HUES6 (cell line): ENCODE measurements at regions not wholly inside any gene's neighbourhood (a gene's known extent, or its start where the extent isn't known, plus 50 kb on each side); places are given as distances from the start of the nearest gene placed in this dataset.
"Not testable (repeated sequence)": the region's sequence is repeated elsewhere in the genome, so short reads cannot be mapped to it uniquely, and the experiment has no call there.

Source experiments
- H3K27ac ChIP-seq: 2 replicates; pipeline ENCODE4 v1.7.0; 2013; ENCODE audit warnings: low read depth, mild to moderate bottlenecking, low read length, inconsistent platforms
- H3K27me3 ChIP-seq: 2 replicates; pipeline ENCODE4 v1.6.1; 2013; ENCODE audit warnings: low read length; ENCODE audit not compliant: control insufficient read depth, insufficient read depth
- H3K36me3 ChIP-seq: 2 replicates; pipeline ENCODE4 v1.6.1; 2013; ENCODE audit warnings: low read length; ENCODE audit not compliant: control insufficient read depth, insufficient read depth
- H3K4me1 ChIP-seq: 2 replicates; pipeline ENCODE4 v1.6.1; 2013; ENCODE audit warnings: low read length; ENCODE audit not compliant: control insufficient read depth, insufficient read depth
- H3K4me3 ChIP-seq: 2 replicates; pipeline ENCODE4 v1.5.1; 2013; ENCODE audit warnings: low read depth, low read length
- H3K9ac ChIP-seq: one replicate; pipeline ENCODE4 v1.6.1; 2013; ENCODE audit warnings: mild to moderate bottlenecking, low read length
- H3K9me3 ChIP-seq: 2 replicates; pipeline ENCODE4 v1.6.1; 2013; ENCODE audit warnings: low read depth, low read length; ENCODE audit not compliant: control insufficient read depth, insufficient read depth

GRCh38 chr5:174571662-174572397, 152.6 kb upstream of the MSX2 start:
- no peaks in the 10 kb centered on the region for H3K27me3 ChIP-seq
- H3K4me1 ChIP-seq = peaks cover 15% of the 10 kb centered on the region; the same call in 1 of the 2 replicates
- H3K9me3 ChIP-seq = no peaks in the 10 kb centered on the region
- no peaks in the 10 kb centered on the region for H3K36me3 ChIP-seq
- no peak overlapping the region for H3K4me3 ChIP-seq
- no peak overlapping the region for H3K27ac ChIP-seq
- H3K9ac ChIP-seq = no peak overlapping the region

- no peaks in the 10 kb centered on the region for H3K27me3 ChIP-seq
- H3K9ac ChIP-seq = no peak overlapping the region
- H3K27ac ChIP-seq = no peak overlapping the region
- no peaks in the 10 kb centered on the region for H3K9me3 ChIP-seq
- peaks cover 15% of the 10 kb centered on the region; the same call in 1 of the 2 replicates for H3K4me1 ChIP-seq
- H3K36me3 ChIP-seq = no peaks in the 10 kb centered on the region
- no peak overlapping the region for H3K4me3 ChIP-seq
These were observed 151.8 kb upstream of the MSX2 start for GRCh38 chr5:174572591-174572990.

GRCh38 chr5:174573221-174573994, 151.0 kb upstream of the MSX2 start:
- H3K4me1 ChIP-seq = peaks cover 15% of the 10 kb centered on the region; the same call in 1 of the 2 replicates
- H3K27me3 ChIP-seq = no peaks in the 10 kb centered on the region
- no peaks in the 10 kb centered on the region for H3K9me3 ChIP-seq
- no peak overlapping the region for H3K4me3 ChIP-seq
- H3K9ac ChIP-seq = no peak overlapping the region
- no peak overlapping the region for H3K27ac ChIP-seq
- H3K36me3 ChIP-seq = no peaks in the 10 kb centered on the region

- no peak overlapping the region for H3K4me3 ChIP-seq
- no peaks in the 10 kb centered on the region for H3K27me3 ChIP-seq
- H3K9ac ChIP-seq = no peak overlapping the region
- H3K4me1 ChIP-seq = peaks cover 15% of the 10 kb centered on the region; the same call in 1 of the 2 replicates
- no peaks in the 10 kb centered on the region for H3K9me3 ChIP-seq
- H3K27ac ChIP-seq = no peak overlapping the region
- H3K36me3 ChIP-seq = no peaks in the 10 kb centered on the region
These were observed 149.3 kb upstream of the MSX2 start for GRCh38 chr5:174575043-174575442.

- no peaks in the 10 kb centered on the region for H3K36me3 ChIP-seq
- H3K27me3 ChIP-seq = no peaks in the 10 kb centered on the region
- no peaks in the 10 kb centered on the region for H3K9me3 ChIP-seq
- H3K27ac ChIP-seq = no peak overlapping the region
- H3K4me3 ChIP-seq = no peak overlapping the region
- peaks cover 9% of the 10 kb centered on the region; the same call in 1 of the 2 replicates for H3K4me1 ChIP-seq
- H3K9ac ChIP-seq = no peak overlapping the region
These were observed 148.3 kb upstream of the MSX2 start for GRCh38 chr5:174576042-174576441.

- Histone ChIP-seq H3K9me3 (peaks cover 5% of the 10 kb centered on the region; the same call in 1 of the 2 replicates), H3K4me1 (peaks cover 4% of the 10 kb centered on the region; the same call in 1 of the 2 replicates), H3K27me3 (no peaks in the 10 kb centered on the region), H3K36me3 (no peaks in the 10 kb centered on the region), H3K27ac (no peak overlapping the region), H3K4me3 (no peak overlapping the region), H3K9ac (no peak overlapping the region)
These were observed 142.9 kb upstream of the MSX2 start for GRCh38 chr5:174581479-174581878.

- Histone ChIP-seq H3K27me3 (no peaks in the 10 kb centered on the region), H3K4me1 (peaks cover 4% of the 10 kb centered on the region; the same call in 1 of the 2 replicates), H3K4me3 (no peak overlapping the region), H3K9ac (no peak overlapping the region), H3K9me3 (peaks cover 5% of the 10 kb centered on the region; the same call in 1 of the 2 replicates), H3K27ac (no peak overlapping the region), H3K36me3 (no peaks in the 10 kb centered on the region)
These were observed 142.5 kb upstream of the MSX2 start for GRCh38 chr5:174581894-174582293.

- H3K4me3 ChIP-seq = no peak overlapping the region
- H3K27ac ChIP-seq = no peak overlapping the region
- H3K4me1 ChIP-seq = peaks cover 4% of the 10 kb centered on the region; the same call in 1 of the 2 replicates
- peaks cover 5% of the 10 kb centered on the region; the same call in 1 of the 2 replicates for H3K9me3 ChIP-seq
- H3K9ac ChIP-seq = no peak overlapping the region
- no peaks in the 10 kb centered on the region for H3K36me3 ChIP-seq
- no peaks in the 10 kb centered on the region for H3K27me3 ChIP-seq
These were observed 141.3 kb upstream of the MSX2 start for GRCh38 chr5:174583071-174583470.

- no peak overlapping the region for H3K27ac ChIP-seq
- peaks cover 10% of the 10 kb centered on the region; the same call in 1 of the 2 replicates for H3K4me1 ChIP-seq
- H3K9me3 ChIP-seq = peaks cover 5% of the 10 kb centered on the region; the same call in 1 of the 2 replicates
- H3K4me3 ChIP-seq = no peak overlapping the region
- H3K27me3 ChIP-seq = no peaks in the 10 kb centered on the region
- H3K36me3 ChIP-seq = no peaks in the 10 kb centered on the region
- no peak overlapping the region for H3K9ac ChIP-seq
These were observed 138.9 kb upstream of the MSX2 start for GRCh38 chr5:174585472-174585871.

- not testable (repeated sequence) for H3K27ac ChIP-seq
These were observed 138.2 kb upstream of the MSX2 start for GRCh38 chr5:174586163-174586562.

GRCh38 chr5:174589011-174589410, 135.4 kb upstream of the MSX2 start:
- Histone ChIP-seq H3K4me3 (no peak overlapping the region), H3K27me3 (no peaks in the 10 kb centered on the region), H3K36me3 (no peaks in the 10 kb centered on the region), H3K9me3 (peaks cover 5% of the 10 kb centered on the region; the same call in 1 of the 2 replicates), H3K27ac (no peak overlapping the region), H3K4me1 (peaks cover 6% of the 10 kb centered on the region; the same call in 1 of the 2 replicates), H3K9ac (no peak overlapping the region)

More at GRCh38 chr5:174586163-174586562, 138.2 kb upstream of the MSX2 start:
- not testable (repeated sequence) for H3K9ac ChIP-seq, H3K4me3 ChIP-seq, H3K27me3 ChIP-seq, H3K36me3 ChIP-seq, H3K9me3 ChIP-seq, H3K4me1 ChIP-seq
